Activated naive CD4-positive, alpha-beta T cell treated with anti-CD3 and anti-CD28 coated beads, Interleukin-2, amount 50 U/mL, for 24 hours (primary cell): ENCODE measurements at regions not wholly inside any gene's neighbourhood (a gene's known extent, or its start where the extent isn't known, plus 50 kb on each side); places are given as distances from the start of the nearest gene placed in this dataset.
A peak's percentile ranks its signal among the peaks of the same experiment; 100 is the strongest.

Experiments used
- H3K27ac Mint-ChIP-seq: one replicate; pipeline ENCODE4 v1.8.0; 2021; ENCODE audit warnings: mild to moderate bottlenecking, mixed read lengths
- H3K27me3 Mint-ChIP-seq: one replicate; pipeline ENCODE4 v1.8.0; 2021; ENCODE audit warnings: mixed read lengths
- H3K36me3 Mint-ChIP-seq: one replicate; pipeline ENCODE4 v1.8.0; 2021; ENCODE audit warnings: mixed read lengths
- H3K4me1 Mint-ChIP-seq: one replicate; pipeline ENCODE4 v1.8.0; 2021; ENCODE audit warnings: mixed read lengths
- H3K4me3 Mint-ChIP-seq: one replicate; pipeline ENCODE4 v1.8.0; 2021; ENCODE audit warnings: mild to moderate bottlenecking, mixed read lengths
- H3K9me3 Mint-ChIP-seq: one replicate; pipeline ENCODE4 v1.8.0; 2021; ENCODE audit warnings: mixed read lengths

- Mint-ChIP-seq H3K27me3 (peaks cover 1% of the 10 kb centered on the region), H3K36me3 (no peaks in the 10 kb centered on the region), H3K9me3 (no peaks in the 10 kb centered on the region), H3K4me3 (no peak overlapping the region), H3K27ac (no peak overlapping the region), H3K4me1 (no peaks in the 10 kb centered on the region)
These were observed 357.6 kb downstream of the BRD1 start for GRCh38 chr22:49469896-49470740.

DNA sequence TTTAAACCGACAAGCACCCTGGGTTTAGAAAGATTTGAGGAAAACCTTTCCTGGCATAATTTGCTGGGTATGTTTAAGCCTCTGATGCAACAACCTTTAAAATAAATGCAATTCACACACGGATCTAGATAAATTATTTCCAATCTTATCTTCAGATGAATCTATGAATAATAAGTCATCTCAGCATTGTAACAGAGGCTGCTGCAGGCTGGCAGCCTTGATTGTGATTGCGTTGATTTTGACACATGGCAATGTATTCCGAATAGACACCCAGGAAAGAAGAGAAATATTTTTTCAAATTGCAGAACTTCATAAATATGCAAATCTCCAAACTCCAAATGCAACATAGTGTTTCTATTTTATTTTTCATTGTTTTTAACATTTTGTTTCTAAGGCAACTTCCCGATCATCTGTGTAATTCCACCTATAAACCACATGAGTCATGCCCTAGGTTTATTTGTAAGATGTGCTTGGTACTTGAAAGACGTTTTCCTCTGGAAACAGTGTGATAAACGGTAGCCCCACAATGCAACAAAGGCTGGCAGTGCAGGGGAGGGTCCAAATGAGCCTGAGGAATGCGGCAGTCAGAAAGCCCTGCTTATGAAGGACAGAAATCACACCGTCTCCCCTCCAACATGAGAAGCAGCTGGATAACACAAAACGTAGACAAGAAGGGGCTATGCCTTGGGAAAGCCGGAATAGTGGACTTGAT lies 359.0 kb downstream of the BRD1 start:
- no peaks in the 10 kb centered on the region for H3K9me3 Mint-ChIP-seq
- peaks cover 1% of the 10 kb centered on the region for H3K27me3 Mint-ChIP-seq
- no peaks in the 10 kb centered on the region for H3K36me3 Mint-ChIP-seq
- H3K4me1 Mint-ChIP-seq, result no peaks in the 10 kb centered on the region
- no peak overlapping the region for H3K4me3 Mint-ChIP-seq
- H3K27ac Mint-ChIP-seq, result no peak overlapping the region

DNA sequence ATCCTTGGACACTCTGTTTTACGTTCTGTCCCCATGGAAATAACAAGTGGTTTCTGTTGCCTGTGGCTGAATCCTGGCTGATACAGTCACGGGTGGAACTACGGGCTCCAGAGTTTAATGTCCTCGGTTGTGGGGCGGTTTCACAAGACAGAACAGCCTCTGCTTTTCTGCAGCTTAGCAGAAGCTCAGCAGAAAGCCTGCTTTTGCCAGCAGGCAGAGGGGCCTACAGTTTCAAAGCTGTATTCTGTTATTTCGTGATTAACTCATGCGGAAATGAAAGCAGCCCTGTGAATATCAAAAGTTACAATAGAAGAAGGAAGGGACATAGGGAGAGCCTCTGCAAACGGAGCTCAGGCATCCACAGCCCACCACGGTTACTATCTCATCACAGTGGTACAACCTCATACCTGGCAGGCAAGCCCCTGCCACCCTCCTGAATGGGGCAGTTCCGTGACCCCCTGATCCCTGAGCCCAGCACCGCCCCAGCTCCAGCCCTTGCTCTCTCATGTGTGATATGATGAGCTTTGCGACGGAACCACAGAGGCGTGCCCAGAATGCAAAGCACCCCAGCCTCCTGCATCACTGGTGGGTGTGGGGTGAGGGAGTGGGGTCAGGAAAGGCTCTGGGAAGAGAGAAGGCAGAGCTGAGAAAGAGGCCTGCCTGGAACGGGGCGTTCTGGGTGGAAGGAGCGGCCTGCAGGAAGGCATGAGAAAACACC lies 360.6 kb downstream of the BRD1 start:
- Mint-ChIP-seq H3K27me3 (peaks cover 1% of the 10 kb centered on the region), H3K9me3 (no peaks in the 10 kb centered on the region), H3K27ac (no peak overlapping the region), H3K36me3 (no peaks in the 10 kb centered on the region), H3K4me1 (no peaks in the 10 kb centered on the region), H3K4me3 (no peak overlapping the region)

- Mint-ChIP-seq H3K4me3 (no peak overlapping the region), H3K27ac (no peak overlapping the region), H3K36me3 (no peaks in the 10 kb centered on the region), H3K9me3 (no peaks in the 10 kb centered on the region), H3K27me3 (peaks cover 1% of the 10 kb centered on the region), H3K4me1 (no peaks in the 10 kb centered on the region)
These were observed 363.6 kb downstream of the BRD1 start for GRCh38 chr22:49464037-49464436.

- Mint-ChIP-seq H3K4me3 (no peak overlapping the region), H3K4me1 (no peaks in the 10 kb centered on the region), H3K9me3 (no peaks in the 10 kb centered on the region), H3K27ac (no peak overlapping the region), H3K27me3 (peaks cover 4% of the 10 kb centered on the region), H3K36me3 (no peaks in the 10 kb centered on the region)
These were observed 364.9 kb downstream of the BRD1 start for GRCh38 chr22:49462795-49463194.

DNA sequence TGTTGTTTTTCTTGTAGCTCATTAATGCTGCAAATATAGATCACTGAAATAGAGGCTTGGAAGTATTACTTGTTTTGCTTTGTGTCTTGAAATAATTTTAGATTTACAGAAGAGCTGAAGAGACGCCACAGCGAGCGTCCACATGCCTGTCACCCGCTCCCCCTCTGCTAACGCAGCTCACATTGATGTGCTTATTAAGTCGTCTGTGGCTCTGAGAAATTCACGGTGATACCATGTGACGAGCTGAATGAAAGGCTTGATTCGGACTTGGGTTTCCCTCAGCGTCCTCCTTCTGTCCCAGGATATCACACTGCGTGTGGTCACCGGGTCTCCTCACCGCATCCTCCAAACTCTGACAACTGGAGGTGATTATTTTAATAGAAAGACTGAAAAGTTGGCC lies 365.4 kb downstream of the BRD1 start:
- Mint-ChIP-seq H3K27ac (no peak overlapping the region), H3K36me3 (no peaks in the 10 kb centered on the region), H3K4me3 (no peak overlapping the region), H3K27me3 (peaks cover 4% of the 10 kb centered on the region), H3K9me3 (no peaks in the 10 kb centered on the region), H3K4me1 (no peaks in the 10 kb centered on the region)

DNA sequence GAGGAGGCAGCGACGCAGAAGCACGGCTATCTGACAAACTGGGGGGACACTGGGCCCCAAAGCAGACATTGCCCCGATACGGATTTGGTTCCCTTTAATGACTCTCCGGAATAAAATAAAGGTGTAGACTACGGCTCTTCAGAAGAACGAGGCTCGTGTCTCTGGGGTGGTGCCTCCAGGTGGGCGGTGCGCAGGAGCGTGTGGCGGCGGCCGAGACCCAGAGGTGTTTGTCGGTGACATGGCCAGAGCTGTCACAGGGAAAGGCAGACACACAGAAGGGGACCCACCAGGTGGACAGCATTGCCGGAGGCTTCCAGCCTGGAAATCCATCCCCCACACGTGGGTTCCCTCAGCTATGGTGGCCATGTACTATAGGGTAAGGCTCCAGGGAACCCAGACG lies 366.0 kb downstream of the BRD1 start:
- Mint-ChIP-seq H3K36me3 (no peaks in the 10 kb centered on the region), H3K9me3 (no peaks in the 10 kb centered on the region), H3K27ac (no peak overlapping the region), H3K27me3 (peaks cover 6% of the 10 kb centered on the region), H3K4me3 (no peak overlapping the region), H3K4me1 (no peaks in the 10 kb centered on the region)

- Mint-ChIP-seq H3K4me1 (no peaks in the 10 kb centered on the region), H3K4me3 (no peak overlapping the region), H3K27ac (no peak overlapping the region), H3K36me3 (no peaks in the 10 kb centered on the region), H3K9me3 (no peaks in the 10 kb centered on the region), H3K27me3 (peaks cover 6% of the 10 kb centered on the region)
These were observed 366.9 kb downstream of the BRD1 start for GRCh38 chr22:49460592-49461281.

DNA sequence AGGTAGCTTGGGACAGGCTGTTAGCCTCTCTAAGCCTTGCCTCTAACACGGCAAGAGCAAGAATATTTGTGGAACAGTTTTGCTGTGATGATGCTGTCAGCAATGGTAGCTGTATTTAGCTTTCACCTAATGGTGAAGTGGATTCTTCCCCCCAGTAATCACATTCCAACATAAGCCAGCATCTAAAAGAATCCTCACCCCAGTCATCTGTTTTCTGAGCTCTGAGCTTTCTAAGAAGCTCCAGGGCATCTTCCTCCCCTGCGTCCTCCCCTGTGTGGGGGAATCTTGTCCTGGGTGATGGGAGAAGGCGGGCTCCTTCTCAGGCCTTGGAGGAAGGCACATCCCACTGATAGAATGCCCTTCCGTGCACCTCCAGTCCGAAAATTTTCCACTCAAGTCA lies 367.6 kb downstream of the BRD1 start:
- Mint-ChIP-seq H3K36me3 (no peaks in the 10 kb centered on the region), H3K27me3 (peaks cover 7% of the 10 kb centered on the region), H3K4me3 (no peak overlapping the region)

DNA sequence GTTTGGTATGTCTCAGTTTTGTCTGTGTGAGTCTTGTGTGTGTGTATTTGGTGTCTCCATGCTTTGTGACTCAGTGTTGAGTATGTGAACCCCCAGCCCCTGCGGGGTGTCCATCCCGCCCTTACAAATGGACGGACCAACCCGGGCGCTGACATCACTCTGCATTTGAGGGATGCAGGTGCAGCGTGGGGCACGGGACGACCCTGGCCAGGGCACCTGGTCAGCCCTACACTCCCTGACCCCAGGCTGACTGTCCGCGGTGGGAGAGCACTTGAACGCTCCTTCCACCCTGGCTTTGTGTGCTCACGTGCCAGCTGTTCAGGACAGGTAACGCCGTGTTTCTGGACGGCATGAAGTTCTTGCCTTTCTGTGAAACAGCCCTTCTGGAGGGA lies 369.0 kb downstream of the BRD1 start:
- no peaks in the 10 kb centered on the region for H3K4me1 Mint-ChIP-seq
- no peaks in the 10 kb centered on the region for H3K36me3 Mint-ChIP-seq
- no peak overlapping the region for H3K27ac Mint-ChIP-seq
- H3K4me3 Mint-ChIP-seq, result no peak overlapping the region
- H3K9me3 Mint-ChIP-seq, result no peaks in the 10 kb centered on the region
- H3K27me3 Mint-ChIP-seq, result peaks cover 7% of the 10 kb centered on the region

More for the DNA sequence above, 367.6 kb downstream of the BRD1 start:
- H3K4me1 Mint-ChIP-seq, result no peaks in the 10 kb centered on the region
- H3K27ac Mint-ChIP-seq, result no peak overlapping the region
- no peaks in the 10 kb centered on the region for H3K9me3 Mint-ChIP-seq

- H3K27me3 Mint-ChIP-seq, result peaks cover 7% of the 10 kb centered on the region
- H3K4me3 Mint-ChIP-seq, result no peak overlapping the region
- peak overlapping the region; percentile 10 for H3K27ac Mint-ChIP-seq
- no peaks in the 10 kb centered on the region for H3K36me3 Mint-ChIP-seq
- H3K4me1 Mint-ChIP-seq, result no peaks in the 10 kb centered on the region
- H3K9me3 Mint-ChIP-seq, result no peaks in the 10 kb centered on the region
These were observed 369.5 kb downstream of the BRD1 start for GRCh38 chr22:49457946-49458707.

DNA sequence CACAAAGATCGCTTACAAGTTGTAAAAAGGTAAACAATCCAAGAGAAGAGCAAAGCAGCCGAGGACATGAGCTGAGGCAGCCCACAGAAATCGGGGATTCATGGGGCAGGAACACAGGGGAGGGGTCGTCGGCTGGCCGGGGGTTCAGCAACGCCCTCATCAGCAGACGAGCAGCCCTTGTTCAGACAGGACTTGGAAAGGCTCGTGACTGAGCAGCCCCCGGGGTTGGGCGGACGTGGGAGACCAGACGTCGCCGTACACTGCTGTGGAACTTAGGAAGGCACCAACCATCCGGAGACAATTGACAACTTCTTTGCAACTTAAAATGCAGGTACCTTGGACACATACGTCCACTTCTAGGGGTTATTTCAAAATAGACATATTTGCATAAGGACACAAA lies 370.5 kb downstream of the BRD1 start:
- no peaks in the 10 kb centered on the region for H3K36me3 Mint-ChIP-seq
- no peak overlapping the region for H3K4me3 Mint-ChIP-seq
- H3K27me3 Mint-ChIP-seq, result peaks cover 7% of the 10 kb centered on the region
- H3K4me1 Mint-ChIP-seq, result no peaks in the 10 kb centered on the region
- no peak overlapping the region for H3K27ac Mint-ChIP-seq
- H3K9me3 Mint-ChIP-seq, result no peaks in the 10 kb centered on the region

DNA sequence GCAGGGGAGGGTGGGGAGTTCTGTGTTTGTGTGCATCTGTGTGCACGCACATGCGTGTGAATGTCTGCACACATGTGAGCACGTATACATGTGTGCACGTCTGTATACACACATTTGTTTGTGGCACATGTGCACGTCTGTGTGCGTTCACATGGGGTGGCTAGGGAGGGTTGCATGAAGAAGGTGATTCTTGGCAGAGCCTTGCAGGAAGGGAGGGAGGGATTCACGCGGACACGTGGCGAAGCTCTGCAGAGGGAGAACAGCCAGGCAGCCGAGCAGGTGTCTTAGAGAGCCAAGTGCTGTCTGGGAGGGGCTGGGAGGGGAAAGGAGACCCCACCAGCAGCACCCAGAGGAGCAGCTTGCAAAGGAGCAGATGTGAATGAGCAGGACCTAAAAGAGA lies 372.1 kb downstream of the BRD1 start:
- Mint-ChIP-seq H3K4me3 (no peak overlapping the region), H3K36me3 (no peaks in the 10 kb centered on the region), H3K9me3 (no peaks in the 10 kb centered on the region), H3K4me1 (no peaks in the 10 kb centered on the region), H3K27me3 (peaks cover 9% of the 10 kb centered on the region), H3K27ac (no peak overlapping the region)

- Mint-ChIP-seq H3K27ac (no peak overlapping the region), H3K27me3 (peaks cover 14% of the 10 kb centered on the region), H3K4me3 (no peak overlapping the region), H3K36me3 (no peaks in the 10 kb centered on the region), H3K4me1 (no peaks in the 10 kb centered on the region), H3K9me3 (no peaks in the 10 kb centered on the region)
These were observed 372.9 kb downstream of the BRD1 start for GRCh38 chr22:49454726-49455125.

DNA sequence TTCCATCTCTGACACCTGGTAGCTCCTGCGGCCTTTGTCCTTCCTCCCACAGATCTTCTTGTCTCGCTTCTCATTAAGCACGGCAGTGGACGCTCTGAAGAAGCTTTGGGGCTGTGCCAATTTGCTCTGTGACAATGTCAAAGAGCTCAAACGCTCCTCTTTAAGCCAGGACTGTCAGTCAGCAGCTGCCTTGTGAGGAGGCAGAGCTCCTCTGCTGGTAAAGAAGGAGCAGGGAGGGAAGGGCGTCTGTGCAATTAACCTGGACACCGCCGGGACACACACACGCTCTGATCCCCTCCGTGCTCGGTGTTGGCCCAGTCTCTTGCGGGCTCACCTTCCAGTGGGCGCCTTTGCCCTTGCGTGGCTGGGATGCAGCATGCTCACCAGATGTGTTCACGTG lies 373.9 kb downstream of the BRD1 start:
- Mint-ChIP-seq H3K9me3 (no peaks in the 10 kb centered on the region), H3K27me3 (peaks cover 18% of the 10 kb centered on the region), H3K4me1 (no peaks in the 10 kb centered on the region), H3K4me3 (no peak overlapping the region), H3K36me3 (no peaks in the 10 kb centered on the region), H3K27ac (no peak overlapping the region)
